ENCODE measurements at regions not wholly inside any gene's neighbourhood (a gene's known extent, or its start where the extent isn't known, plus 50 kb on each side); places are given as distances from the start of the nearest gene placed in this dataset.

DNA sequence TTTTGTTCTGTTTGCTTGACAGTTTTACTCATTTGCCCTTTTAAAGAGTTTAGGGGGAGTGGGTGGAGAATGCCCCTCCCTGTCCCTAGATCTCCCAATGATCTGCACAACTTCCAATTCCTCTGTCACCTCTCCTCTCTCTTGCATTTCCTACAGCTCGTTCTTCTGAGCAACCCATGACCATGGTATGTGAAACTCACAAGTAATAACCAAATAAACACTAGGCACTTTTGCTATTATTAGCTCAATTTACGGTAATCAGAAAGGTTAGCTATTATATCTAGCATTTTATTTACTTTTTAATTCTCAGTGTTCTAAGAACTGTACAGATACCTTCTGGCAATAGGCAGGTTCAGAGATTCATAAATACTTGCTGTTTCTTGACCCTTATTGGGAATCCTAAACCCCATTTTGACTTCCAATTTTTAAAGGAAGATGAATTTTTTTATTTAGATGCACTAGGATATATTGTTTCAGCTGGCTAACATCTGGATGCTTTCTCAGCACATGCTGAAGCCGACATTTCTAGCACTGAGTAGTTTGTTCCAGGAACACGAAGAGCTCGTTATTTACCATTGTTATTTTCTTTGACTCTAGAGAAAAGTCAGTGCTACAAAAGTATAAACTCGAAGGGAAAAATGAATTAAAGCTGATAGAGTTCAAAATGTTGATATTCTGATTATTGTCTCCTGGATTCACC lies 194.7 kb upstream of the TLL1 start:
- no peak for DNase-seq

DNA sequence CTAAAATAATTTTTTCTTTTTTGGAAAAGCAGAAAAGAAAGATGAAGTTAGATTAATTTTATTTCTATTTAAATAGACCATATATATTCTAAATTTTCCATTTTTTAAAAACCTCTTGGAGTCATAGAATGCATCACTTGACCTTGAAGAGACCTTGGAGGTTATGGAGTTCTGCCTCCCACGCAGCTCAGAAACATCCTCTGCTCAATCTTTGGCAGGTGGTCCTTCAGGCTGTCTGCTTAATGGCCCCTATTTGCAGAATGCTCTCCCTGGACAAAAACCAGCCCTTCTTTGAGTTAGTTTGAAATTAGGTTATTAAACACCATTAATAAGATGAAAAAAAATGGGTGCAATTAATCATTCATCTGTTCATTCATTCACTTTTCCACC lies 194.1 kb upstream of the TLL1 start:
- no peak for DNase-seq

DNA sequence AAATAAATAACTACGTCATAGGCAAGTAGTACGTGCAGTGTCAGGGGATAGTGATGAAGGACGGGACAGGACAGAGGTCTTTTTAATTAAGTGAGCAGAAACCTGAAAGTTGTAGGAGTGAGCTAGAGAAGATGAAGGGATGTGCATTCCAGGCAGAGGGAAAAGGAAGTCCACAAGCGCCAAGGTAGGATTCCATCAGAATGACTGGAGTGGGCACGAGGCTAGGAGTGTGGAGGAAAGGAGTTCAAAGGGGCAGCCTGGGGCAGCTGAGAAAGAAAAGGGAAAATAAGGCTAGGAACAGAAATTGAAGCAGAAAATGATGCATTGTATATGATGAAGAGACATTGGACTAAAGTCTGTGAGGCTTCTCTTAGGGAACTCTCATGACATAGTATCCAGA lies 192.2 kb upstream of the TLL1 start:
- no peak for DNase-seq

DNA sequence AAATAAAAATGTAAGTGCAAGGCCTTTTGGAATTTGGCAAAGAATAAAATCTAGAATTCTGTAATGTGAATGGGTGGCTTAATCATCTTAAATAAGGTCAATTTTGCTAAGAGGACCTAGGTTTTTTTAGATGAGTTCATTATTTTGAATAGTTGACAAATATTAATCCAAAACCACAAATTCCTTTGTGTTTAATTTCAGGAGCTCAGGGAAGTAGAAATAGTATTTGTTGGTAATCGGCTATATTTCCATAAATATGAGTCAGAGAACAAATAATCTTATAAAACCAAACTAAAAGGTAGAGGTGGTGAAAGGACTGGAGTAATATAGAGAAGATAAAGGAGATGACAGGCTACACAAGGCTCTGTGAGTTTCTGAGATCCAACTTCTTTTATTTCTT lies 190.4 kb upstream of the TLL1 start:
- DNase-seq, result no peak

DNA sequence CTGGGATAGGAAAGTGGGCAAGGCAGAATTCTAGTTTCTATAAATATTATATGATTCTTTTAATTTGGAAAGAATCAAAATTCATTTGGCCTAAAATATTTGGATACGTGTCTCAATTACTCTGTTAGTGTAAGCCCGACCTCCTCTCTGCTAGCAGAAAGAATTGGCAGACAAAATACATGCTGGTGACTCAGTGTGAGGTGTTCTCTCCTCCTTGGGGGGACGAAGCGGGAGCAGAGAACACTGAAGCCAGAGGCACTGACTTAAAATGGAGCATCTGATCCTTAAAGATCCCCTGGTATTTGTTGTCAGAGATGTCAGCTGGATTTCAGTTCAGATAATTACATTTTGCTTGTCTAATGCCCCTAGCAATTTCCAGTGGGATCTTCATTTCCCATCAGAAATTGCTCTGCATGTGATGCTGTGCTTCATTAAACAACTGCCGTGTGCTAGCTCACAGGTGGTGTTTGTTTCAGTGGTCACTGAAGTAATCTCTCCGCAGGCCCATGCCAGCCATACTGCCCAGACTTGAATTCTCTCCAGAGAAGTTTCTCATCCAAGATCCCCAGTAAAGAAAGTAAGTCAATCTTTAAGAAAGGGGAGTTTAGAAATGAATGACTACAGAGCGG lies 188.7 kb upstream of the TLL1 start:
- DNase-seq, result no peak

DNA sequence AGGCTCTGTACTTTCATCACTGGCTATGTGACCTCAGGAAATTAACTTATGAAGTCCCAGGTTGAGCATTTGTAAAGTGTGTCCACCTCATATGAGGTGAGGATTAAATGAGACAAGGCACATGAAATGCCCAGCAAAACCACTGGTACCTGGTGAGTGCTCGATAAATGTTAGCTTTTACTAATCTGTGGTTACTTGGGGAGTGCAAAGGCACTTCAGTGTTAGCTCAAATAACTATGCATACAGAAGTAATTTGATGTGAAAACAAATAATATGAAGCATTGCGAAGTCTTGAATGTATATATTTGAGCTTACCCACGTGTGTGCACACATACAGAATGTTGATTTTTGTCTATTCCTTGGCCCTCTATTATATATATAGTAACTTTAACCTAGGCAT lies 186.3 kb upstream of the TLL1 start:
- no peak for DNase-seq

DNA sequence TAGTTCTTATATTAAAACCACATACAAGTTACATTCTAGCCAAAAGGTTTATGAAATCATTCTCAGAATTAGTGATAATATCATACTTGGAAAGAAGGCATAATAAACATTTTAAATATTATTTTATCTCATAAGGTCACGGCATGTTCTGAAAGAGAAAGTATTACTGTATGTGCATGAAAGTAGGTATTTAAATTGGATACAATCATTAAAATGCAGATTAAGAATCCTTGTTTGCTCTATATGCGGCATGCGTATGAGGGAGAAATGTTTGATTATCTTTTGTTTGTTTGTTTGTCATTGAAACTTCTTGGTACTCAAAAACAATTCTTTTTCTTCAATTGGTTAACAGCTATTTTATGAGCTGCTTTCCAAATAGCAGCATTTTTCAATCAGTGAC lies 183.9 kb upstream of the TLL1 start:
- DNase-seq, result no peak

DNA sequence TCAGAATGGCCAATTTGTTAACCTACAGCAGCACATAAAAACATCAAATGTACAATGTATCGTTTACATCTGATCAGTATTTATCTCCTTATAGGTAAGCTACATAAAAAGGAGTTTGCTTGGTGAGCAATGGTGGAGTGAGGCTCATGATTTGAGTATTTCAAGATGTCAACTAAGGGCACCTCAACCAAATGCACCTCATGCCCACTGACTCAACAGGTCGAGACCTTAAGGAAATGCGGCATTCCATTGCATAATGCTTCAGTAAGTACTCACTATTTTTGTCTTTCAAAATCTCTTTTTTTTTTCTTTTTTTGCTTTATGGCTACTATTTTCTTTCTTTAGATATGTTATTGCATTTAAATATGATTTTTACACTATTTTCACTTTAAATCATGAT lies 181.0 kb upstream of the TLL1 start:
- DNase-seq, result no peak

DNA sequence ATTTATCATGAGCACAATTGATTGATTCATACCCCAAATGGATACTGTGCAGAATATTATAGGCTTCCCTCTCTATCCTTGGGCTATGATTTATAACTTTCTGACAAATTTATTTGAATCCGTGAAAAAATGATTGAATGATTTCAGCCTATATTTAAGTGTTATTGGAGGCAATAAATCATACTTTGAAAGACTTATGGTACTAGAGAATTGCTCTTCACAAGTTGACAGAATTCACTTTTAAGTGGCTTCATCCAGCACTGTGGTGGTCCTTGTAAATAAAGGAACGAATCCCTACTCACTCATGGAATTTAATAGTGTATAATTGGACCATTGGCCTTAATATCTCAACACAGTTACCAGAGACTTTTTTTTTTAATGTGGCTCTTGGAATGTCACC lies 174.8 kb upstream of the TLL1 start:
- no peak for DNase-seq

DNA sequence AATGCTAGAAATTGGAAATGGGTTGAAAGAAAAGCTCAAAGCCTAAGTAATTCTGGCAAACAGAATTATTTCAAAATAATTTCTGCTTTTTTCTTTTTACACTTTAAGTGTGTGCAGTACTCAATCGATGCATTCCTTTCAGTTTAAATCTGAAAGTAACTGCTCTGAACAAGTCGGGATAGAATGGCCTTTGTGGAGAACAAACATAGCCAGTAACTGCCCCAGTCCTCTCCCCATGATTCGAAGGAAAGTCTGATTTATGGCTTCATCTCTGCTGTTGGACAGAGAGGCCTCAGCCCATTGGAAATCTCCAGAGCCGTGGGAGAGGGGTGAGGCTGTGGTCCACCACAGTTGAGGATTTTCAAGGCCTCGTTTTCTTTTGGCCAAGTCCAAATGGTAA lies 174.0 kb upstream of the TLL1 start:
- no peak for DNase-seq

DNA sequence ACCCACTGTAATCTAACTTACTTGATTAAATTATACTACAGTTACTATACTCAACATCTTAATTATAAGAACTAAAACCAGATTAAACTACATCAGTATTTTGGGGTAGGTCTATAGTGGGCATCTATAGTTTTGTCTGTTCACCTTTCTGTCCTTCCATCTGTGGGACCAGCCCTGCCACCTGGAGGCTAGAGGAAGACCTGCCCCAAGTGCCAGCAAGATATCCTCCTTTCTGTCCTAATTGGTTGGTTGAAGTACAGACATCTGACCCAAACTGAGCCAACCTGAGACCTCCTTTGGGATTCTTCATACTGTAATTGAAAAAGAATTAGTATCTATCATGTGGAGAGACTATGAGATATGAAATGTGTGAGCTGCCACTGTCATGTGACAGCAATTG lies 172.2 kb upstream of the TLL1 start:
- DNase-seq, result no peak

DNA sequence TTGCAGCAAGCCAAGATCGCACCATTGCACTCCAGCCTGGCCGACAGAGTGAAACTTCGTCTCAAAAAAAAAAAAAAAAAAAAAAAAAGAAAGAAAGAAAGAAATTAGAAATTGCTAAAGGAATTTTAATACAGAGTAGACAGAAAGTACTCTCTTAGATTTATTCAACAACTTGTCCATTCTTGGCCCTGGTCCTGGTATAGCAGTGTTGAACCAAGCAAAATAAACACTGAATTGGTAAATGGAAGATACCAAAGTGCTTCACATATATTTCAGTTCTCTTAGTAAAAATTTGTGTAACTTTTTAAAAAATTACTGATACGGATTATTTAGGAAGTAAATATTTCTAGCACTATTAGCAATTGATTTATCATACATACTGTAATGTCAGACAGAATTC lies 165.9 kb upstream of the TLL1 start:
- no peak for DNase-seq

DNA sequence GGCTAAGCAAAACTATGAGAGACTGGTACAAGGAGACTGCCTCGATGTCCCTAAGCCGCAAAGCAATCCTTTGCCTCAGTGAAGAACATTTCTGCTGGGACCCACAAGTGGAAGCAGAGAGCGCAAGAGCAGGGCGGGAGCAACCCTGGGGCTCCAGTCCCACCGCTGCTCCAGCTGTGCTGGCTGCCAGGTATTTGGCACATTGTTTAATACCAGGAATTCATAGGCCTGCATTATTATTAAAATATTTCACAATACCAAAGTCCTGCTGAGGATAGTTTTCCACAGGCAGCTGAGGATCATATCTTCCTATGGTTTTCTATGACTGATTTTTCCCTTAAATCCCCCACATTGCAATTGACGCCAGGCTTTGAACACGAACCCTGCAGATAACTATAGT lies 163.5 kb upstream of the TLL1 start:
- DNase-seq, result no peak

DNA sequence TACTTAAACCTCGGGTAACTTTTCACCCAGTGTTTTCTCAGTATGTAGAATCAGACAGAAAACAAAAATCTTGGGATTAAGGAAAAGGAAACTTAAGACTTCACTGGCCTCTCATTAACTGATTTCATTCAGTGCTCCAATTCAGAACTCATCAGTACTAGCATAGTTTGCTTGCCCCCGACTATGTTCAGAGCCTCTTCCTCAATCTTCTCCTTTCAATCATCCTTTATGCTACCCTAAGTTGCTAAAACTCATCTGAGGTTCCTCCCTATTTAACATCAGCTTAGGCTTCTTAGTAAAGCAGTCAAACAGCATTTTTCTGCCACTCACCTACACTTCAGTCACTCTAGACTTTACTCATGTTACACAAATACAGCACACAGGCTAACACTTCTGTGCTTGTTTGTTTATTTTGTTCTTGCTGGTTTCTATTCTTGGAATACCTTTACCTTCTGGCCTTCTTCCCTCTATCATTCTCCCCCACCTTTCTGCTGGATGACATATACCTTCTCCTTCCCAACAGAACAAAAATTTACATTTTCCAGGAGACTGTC lies 163.0 kb upstream of the TLL1 start:
- no peak for DNase-seq

DNA sequence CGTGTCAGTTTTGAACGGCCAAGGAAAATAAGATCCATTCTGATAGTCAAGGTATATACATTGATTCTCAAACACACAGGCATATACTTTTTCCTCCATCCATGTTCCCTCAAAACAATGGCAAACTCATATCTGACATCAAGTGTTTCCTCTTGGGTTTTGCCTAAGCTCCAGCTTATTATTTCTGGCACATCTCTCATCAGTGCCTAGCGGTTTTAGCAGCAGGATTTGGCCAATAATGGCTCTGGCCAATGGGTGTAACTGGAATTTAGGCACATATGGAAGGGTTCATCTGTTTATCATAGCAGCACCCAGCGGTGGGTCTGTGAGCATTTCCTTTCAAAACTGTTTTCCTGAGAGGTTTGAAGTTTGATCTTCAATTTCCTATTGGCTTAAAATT lies 161.6 kb upstream of the TLL1 start:
- DNase-seq, result no peak

DNA sequence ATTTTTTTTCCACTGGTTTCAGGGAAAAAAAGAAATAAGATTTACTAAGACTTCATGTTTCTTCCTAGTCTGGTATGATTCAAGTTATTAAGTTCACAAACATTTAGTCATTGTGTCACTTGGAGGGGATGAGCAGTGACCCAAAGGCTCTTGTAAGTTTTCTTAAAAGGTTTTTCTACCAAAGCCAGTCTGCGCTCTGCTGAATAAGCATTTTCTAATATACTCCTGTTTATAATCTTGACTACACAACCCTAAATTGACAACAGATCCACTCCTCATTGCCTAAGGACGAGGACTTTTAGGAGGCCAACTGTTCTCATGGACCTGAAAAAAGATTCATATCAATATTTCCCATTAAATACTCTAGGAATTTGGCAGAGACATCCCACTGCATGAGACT lies 161.1 kb upstream of the TLL1 start:
- DNase-seq, result no peak

DNA sequence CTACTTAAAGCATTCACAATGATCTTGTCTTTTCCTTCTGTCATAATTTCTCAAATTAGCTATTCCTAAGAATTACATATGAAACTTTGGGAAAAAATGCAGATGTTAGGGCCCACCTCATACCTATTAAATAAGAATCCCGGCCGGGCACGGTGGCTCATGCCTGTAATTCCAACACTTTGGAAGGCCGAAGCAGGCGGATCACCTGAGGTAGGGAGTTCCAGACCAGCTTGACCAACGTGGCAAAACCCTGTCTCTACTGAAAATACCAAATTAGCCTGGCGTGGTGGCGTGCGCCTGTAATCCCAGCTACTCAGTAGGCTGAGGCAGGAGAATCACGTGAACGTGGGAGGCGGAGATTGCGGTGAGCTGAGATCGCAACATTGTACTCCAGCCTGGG lies 158.4 kb upstream of the TLL1 start:
- DNase-seq, result no peak

DNA sequence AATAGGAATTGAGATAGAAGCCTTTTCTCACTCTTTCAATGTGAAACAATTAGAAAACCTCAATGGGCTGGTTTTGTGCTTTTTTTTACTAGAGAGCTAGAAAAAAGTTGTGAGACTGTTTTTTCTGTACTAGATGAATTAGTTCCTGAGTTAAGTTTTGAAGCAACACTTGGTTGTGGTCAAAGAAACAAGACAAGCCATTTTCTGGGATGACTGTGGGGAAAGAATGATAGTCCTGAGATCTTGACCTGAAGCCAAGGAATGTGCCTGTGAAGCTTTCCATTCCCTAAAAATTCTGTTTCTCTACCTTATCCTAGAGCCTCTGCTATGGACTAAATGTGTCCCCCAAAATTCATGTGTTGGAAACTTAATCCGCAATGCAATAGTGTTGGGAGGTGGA lies 157.8 kb upstream of the TLL1 start:
- DNase-seq, result no peak

DNA sequence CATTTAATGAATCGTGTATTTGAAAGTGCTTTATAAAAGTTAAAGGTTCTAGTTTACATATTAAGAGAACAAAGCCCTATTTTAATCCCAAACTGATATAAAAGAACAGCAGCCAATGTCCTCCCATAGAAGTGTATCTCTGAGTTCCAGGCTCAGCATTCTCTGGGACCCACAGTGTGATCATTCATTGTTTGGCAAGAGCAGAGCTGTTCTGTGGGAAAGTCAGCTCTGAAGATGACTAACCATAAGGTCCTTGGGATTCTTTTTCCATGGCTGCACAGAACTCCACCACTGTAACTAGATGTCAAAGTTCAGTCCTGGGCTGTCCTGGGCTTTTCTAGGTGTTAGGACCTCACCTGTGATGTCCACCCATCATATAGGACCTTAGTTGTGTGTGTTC lies 157.0 kb upstream of the TLL1 start:
- no peak for DNase-seq

DNA sequence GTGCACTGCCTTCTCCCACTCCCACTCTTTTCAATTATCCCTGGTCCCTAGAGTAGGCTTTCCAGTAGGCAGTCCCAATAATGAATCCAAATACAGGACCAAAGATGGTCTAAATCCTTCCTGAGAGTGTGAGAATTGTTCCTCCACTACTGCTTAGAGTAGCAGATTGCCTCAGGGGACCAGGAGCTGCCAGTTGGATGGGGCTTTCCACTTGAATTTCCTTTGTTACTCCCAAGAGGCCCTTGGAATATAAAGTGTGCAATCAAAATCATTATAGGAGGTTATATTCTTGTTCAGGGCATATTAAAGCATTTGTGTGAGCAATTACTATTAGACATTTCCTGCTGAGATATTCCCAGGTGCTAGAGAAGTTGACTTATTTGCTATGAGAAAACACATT lies 156.6 kb upstream of the TLL1 start:
- no peak for DNase-seq

DNA sequence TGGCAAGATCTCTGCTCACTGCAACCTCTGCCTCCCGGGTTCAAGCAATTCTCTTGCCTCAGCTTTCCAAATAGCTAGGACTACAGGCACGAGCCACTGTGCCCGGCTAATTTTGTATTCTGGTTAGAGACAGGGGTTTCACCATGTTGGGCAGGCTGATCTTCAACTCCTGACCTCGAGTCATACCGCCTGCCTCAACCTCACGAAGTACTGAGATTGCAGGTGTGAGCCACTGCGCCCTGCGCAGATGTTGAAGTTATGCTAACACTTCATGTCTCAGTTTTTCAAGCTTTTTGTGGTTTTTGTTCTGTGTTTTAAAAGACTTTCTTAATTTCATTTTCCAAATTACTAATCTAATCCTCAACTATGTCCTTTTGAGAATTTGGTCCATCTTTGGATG lies 154.4 kb upstream of the TLL1 start:
- DNase-seq, result no peak

DNA sequence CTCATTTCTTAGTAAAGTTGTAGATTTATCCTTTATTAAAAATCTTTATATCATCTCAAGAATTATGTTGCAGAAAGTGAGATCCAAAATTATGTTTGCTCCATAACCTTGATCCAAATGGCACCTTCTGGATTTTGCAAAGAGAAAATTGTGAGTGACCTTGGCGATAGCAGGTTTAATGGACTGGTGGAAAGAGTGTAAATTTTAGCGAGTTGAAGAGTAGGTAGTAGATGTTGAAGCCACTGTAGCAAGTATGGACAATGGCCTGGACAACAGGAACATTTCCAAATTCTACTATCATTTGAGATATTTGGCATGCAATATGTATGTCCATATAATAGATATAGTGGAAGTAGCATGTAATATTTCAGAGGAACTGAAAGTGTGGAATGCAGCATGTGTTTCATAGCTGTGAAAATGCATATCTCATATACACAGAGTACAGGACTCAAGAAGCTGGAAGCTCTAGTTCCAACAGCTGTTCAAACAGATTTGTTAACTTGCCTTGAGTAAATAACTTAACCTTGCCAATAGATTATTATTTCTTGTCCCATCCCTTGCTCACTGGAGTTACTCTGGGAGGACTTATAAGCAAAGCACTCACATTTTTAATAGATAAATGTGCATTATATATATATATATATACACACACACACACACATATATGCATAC lies 152.5 kb upstream of the TLL1 start:
- no peak for DNase-seq

DNA sequence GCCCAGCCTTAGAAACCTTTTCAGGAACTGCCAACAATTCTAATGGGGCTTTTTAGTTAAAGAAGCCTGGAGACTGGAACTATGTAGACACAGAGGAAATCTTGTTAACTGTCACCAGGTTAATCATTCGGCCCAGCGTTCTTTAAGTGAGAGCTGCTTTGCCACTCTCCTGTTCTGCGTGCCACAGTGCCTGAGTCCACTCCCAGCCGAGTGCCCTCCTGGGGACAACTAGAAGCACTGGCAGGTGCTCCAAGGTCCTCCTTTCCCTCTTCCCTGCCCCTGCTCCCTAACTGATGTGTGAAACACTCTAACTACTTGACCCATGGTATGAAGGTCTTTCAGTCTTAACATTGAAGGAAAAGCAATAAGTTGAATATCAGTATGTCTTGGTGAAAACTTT lies 151.2 kb upstream of the TLL1 start:
- no peak for DNase-seq

DNA sequence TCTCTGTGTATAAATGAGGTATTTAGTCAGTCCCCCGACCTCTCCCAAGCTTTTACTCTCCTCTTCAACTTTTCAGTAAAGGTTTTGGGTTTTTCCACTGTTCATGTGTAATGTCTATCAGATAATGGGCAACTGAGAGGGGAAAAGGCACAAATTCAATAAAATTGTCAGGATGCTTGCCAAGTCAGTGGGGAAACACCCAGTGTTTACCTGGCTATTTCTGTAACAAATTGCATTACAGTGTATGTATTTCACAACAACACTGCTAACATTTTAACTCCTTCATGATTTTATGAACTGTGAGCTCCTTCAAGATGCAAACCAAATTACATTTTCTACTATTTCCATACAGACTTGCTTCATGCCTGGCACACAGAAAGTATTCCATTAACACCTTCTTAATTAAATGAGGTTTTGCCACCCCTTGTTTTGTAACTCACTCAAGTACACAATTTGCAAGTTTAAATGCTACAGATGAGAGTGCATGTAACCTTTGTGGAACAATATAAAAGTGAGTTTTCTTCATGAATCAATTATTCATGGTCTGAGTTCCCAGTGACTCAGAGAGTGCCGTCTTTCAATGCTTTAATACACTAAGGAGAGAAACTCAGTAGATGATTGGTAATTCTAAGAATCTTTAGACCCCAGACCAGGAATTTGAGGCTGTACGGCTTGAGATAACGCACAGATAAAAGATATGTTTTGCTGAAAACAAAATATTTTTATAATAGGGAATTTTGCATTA lies 149.8 kb upstream of the TLL1 start:
- DNase-seq, result no peak

Data from inflammatory macrophage treated with lipopolysaccharide for 4 hours (primary cell).